IMR-90 (cell line): ENCODE measurements at regions not wholly inside any gene's neighbourhood (a gene's known extent, or its start where the extent isn't known, plus 50 kb on each side); places are given as distances from the start of the nearest gene placed in this dataset.

ENCODE experiments used
- ATAC-seq: fragments of 200-7000 bp; cut with Tn5 transposase; 2 replicates; pipeline ENCODE4 v1.9.1; 2020; ENCODE audit warnings: low read depth, mild to moderate bottlenecking, moderate library complexity
- BruUV-seq: library from RNA; stranded (reverse); fragments of 400-500 nt; replicated peaks from 2 replicates; lab custom pipeline; 2021; lab: Mats Ljungman, UMichigan
- CTCF ChIA-PET: fragments of 300-600 bp; formaldehyde crosslinking; extraction: SDS; loops from one replicate; lab custom pipeline; 2021; ENCODE audit warnings: antibody characterized with exemption; lab: Yijun Ruan, JAX
- POLR2A ChIA-PET: fragments of 300-600 bp; sonication (Branson Sonifier 250); formaldehyde crosslinking; loops from one replicate; lab custom pipeline; 2022; ENCODE audit warnings: antibody characterized with exemption; ENCODE audit not compliant: unreplicated experiment; lab: Charles Lee
- DNase-seq: peaks from one replicate; pipeline ENCODE4 v3.0.0; 2013
- H2AFZ ChIP-seq: replicated peaks from 2 replicates; pipeline ENCODE3; 2013; ENCODE audit warnings: low read length, mild to moderate bottlenecking; ENCODE audit not compliant: poor library complexity
- H2AK5ac ChIP-seq: 2 replicates; pipeline ENCODE4 v1.6.1; 2013; ENCODE audit warnings: low read depth, low read length, inconsistent platforms
- H2AK9ac ChIP-seq: replicated peaks from 2 replicates; pipeline ENCODE3; 2013; ENCODE audit warnings: mild to moderate bottlenecking, low read depth, low read length, moderate library complexity; ENCODE audit not compliant: poor library complexity
- H2BK120ac ChIP-seq: 2 replicates; pipeline ENCODE4 v1.6.1; 2013; ENCODE audit warnings: low read depth, low read length, inconsistent platforms
- H2BK15ac ChIP-seq: 3 replicates; pipeline ENCODE4 v1.6.1; 2013; ENCODE audit warnings: low read depth, low read length, inconsistent platforms
- H2BK20ac ChIP-seq: 2 replicates; pipeline ENCODE4 v1.6.1; 2013; ENCODE audit warnings: low read depth, mild to moderate bottlenecking, inconsistent platforms, low read length, moderate library complexity
- H2BK5ac ChIP-seq: 2 replicates; pipeline ENCODE4 v1.6.1; 2013; ENCODE audit warnings: mild to moderate bottlenecking, low read depth, low read length, inconsistent platforms; ENCODE audit not compliant: poor library complexity, severe bottlenecking
- H3K14ac ChIP-seq: replicated peaks from 2 replicates; pipeline ENCODE4 v1.6.1; 2013; ENCODE audit warnings: low read depth, low read length, inconsistent platforms
- H3K18ac ChIP-seq: 2 replicates; pipeline ENCODE4 v1.6.1; 2013; ENCODE audit warnings: low read depth, low read length, control low read depth
- H3K23ac ChIP-seq: 2 replicates; pipeline ENCODE4 v1.6.1; 2013; ENCODE audit warnings: low read depth, low read length, inconsistent platforms
- H3K27ac ChIP-seq: 2 replicates; pipeline ENCODE4 v1.5.1; 2013; ENCODE audit warnings: mild to moderate bottlenecking, control low read depth, low read length; ENCODE audit not compliant: insufficient read depth
- H3K27me3 ChIP-seq: 2 replicates; pipeline ENCODE4 v1.6.1; 2013; ENCODE audit warnings: low read length; ENCODE audit not compliant: control insufficient read depth, insufficient read depth
- H3K36me3 ChIP-seq: 2 replicates; pipeline ENCODE4 v1.6.1; 2013; ENCODE audit warnings: low read length, mixed read lengths; ENCODE audit not compliant: control insufficient read depth, insufficient read depth
- H3K4ac ChIP-seq: 2 replicates; pipeline ENCODE4 v1.6.1; 2013; ENCODE audit warnings: low read depth, low read length, inconsistent platforms
- H3K4me1 ChIP-seq: 2 replicates; pipeline ENCODE4 v1.6.1; 2013; ENCODE audit warnings: low read length, mixed read lengths; ENCODE audit not compliant: control insufficient read depth, insufficient read depth
- H3K4me2 ChIP-seq: 2 replicates; pipeline ENCODE4 v1.6.1; 2013; ENCODE audit warnings: low read depth, mild to moderate bottlenecking, control low read depth, low read length, moderate library complexity
- H3K4me3 ChIP-seq: 2 replicates; pipeline ENCODE4 v1.5.1; 2013; ENCODE audit warnings: low read depth, mild to moderate bottlenecking, control low read depth, low read length, moderate library complexity; ENCODE audit not compliant: insufficient read depth
- H3K56ac ChIP-seq: 2 replicates; pipeline ENCODE4 v1.6.1; 2013; ENCODE audit warnings: low read length, inconsistent platforms; ENCODE audit not compliant: insufficient read depth; ENCODE audit errors: extremely low read depth
- H3K79me1 ChIP-seq, 2 experiments: 2 replicates each; pipeline ENCODE4 v1.6.1; 2013; ENCODE audit warnings: low read length in 2 of 2, inconsistent platforms in 1 of 2, low read depth in 1 of 2
- H3K9ac ChIP-seq: 2 replicates; pipeline ENCODE4 v1.6.1; 2013; ENCODE audit warnings: low read depth, low read length, control low read depth
- H3K9me1 ChIP-seq: 2 replicates; pipeline ENCODE4 v1.6.1; 2013; ENCODE audit warnings: low read length, inconsistent platforms; ENCODE audit not compliant: insufficient read depth
- H3K9me3 ChIP-seq: 2 replicates; pipeline ENCODE4 v1.6.1; 2013; ENCODE audit warnings: low read length; ENCODE audit not compliant: control insufficient read depth, insufficient read depth
- H4K20me1 ChIP-seq: 2 replicates; pipeline ENCODE4 v1.6.1; 2013; ENCODE audit warnings: low read length, inconsistent platforms; ENCODE audit not compliant: insufficient read depth
- H4K5ac ChIP-seq: 2 replicates; pipeline ENCODE4 v1.6.1; 2013; ENCODE audit warnings: mild to moderate bottlenecking, low read depth, low read length, control low read depth
- H4K8ac ChIP-seq, 2 experiments: 2 replicates each; pipeline ENCODE4 v1.6.1; 2013; ENCODE audit warnings: low read depth in 2 of 2, low read length in 2 of 2, control low read depth in 1 of 2, inconsistent platforms in 1 of 2
- H4K91ac ChIP-seq: 2 replicates; pipeline ENCODE4 v1.6.1; 2013; ENCODE audit warnings: low read depth, low read length, inconsistent platforms; ENCODE audit not compliant: insufficient read depth
- RFX5 ChIP-seq: IDR thresholded peaks from 2 replicates; pipeline ENCODE4 v1.8.0; 2012; ENCODE audit warnings: low read depth, mild to moderate bottlenecking, low read length, moderate library complexity
- whole genome bisulfite sequencing, 2 experiments: methylation state at CpG; one replicate each; pipeline versions ENCODE4 v1.1.5 to v1.1.7; 2013; ENCODE audit warnings: missing lambda C conversion rate in 2 of 2; ENCODE audit not compliant: insufficient read length in 1 of 2; ENCODE audit errors: extremely low coverage in 2 of 2; 5-methylcytosine and 5-hydroxymethylcytosine counted together
- dilution Hi-C: fragments of 300-500 bp; cut with HindIII; formaldehyde crosslinking; loops from one replicate; pipeline ENCODE4 v1.14.3; 2018; ENCODE audit warnings: low sequenced_read_pairs; ENCODE audit not compliant: unreplicated experiment
- in situ Hi-C: fragments of 300-500 bp; cut with MboI; formaldehyde crosslinking; loops from 3 replicates; pipeline ENCODE4 v1.14.3; 2019; ENCODE audit warnings: low sequenced_read_pairs, inconsistent platforms, mixed read lengths
- intact Hi-C: fragments of 100-400 bp; cut with micrococcal nuclease; formaldehyde crosslinking; loops from 2 replicates; pipeline ENCODE4 v1.10.0; 2022

GRCh38 chr1:244941121-244941520, 76.8 kb upstream of the HNRNPU start:
- Histone ChIP-seq H3K9me1 (no peaks in the 10 kb centered on the region), H2AK5ac (no peak overlapping the region), H3K4me3 (no peak overlapping the region), H3K9ac (no peak overlapping the region), H4K8ac (no peak overlapping the region), H2AK9ac (no peak overlapping the region), H3K14ac (no peak overlapping the region), H3K56ac (no peak overlapping the region), H3K9me3 (no peaks in the 10 kb centered on the region), H3K27ac (no peak overlapping the region), H2BK120ac (no peak overlapping the region), H4K5ac (no peak overlapping the region), H3K27me3 (no peaks in the 10 kb centered on the region; the same call in 1 of the 2 replicates), H4K91ac (no peak overlapping the region), H4K20me1 (no peaks in the 10 kb centered on the region), H3K4ac (no peak overlapping the region), H2BK15ac (no peak overlapping the region), H2BK20ac (no peak overlapping the region), H3K79me1 (no peaks in the 10 kb centered on the region), H3K4me2 (no peak overlapping the region), H3K18ac (no peak overlapping the region), H3K23ac (no peak overlapping the region), H2AFZ (no peak overlapping the region), H2BK5ac (no peak overlapping the region), H3K4me1 (no peaks in the 10 kb centered on the region), H3K36me3 (no peaks in the 10 kb centered on the region)
- POLR2A ChIA-PET, result no interaction called here
- no peak for DNase-seq
- intact Hi-C loops (no loop called here), dilution Hi-C loops (no loop called here), in situ Hi-C loops (no loop called here)
- CTCF ChIA-PET, result no interaction called here
- no TSS peak for BruUV-seq
- 100% methylated on average over 3 of the region's 13 CpGs; no CpG with 5 or more reads in 1 of the 2 experiments for WGBS, 2 experiments
- no peak for TF ChIP-seq RFX5
- no peak for ATAC-seq
